HG02852 (cell line): ENCODE measurements at regions not wholly inside any gene's neighbourhood (a gene's known extent, or its start where the extent isn't known, plus 50 kb on each side); places are given as distances from the start of the nearest gene placed in this dataset.

Experiments
- ATAC-seq: cut with Tn5 transposase; IDR thresholded peaks from one replicate; pipeline ENCODE4 v1.9.1; 2021; ENCODE audit warnings: mild to moderate bottlenecking, moderate library complexity; ENCODE audit not compliant: unreplicated experiment

- ATAC-seq = no peak
These were observed 93.4 kb upstream of the BACE2 start for GRCh38 chr21:41074396-41075184.

GRCh38 chr21:41075656-41076055, 92.3 kb upstream of the BACE2 start:
- ATAC-seq = no peak

GRCh38 chr21:41076064-41076463, 91.9 kb upstream of the BACE2 start:
- ATAC-seq = no peak

- no peak for ATAC-seq
These were observed 88.8 kb upstream of the BACE2 start for GRCh38 chr21:41079159-41079558.

- no peak for ATAC-seq
These were observed 87.4 kb upstream of the BACE2 start for GRCh38 chr21:41080485-41081121.

- ATAC-seq = no peak
These were observed 81.4 kb upstream of the BACE2 start for GRCh38 chr21:41086569-41086968.

- ATAC-seq = no peak
These were observed 77.0 kb upstream of the BACE2 start for GRCh38 chr21:41090981-41091380.

GRCh38 chr21:41091616-41092015, 76.3 kb upstream of the BACE2 start:
- ATAC-seq = no peak

- no peak for ATAC-seq
These were observed 75.6 kb upstream of the BACE2 start for GRCh38 chr21:41092312-41092711.

GRCh38 chr21:41095983-41096382, 72.0 kb upstream of the BACE2 start:
- ATAC-seq = no peak

GRCh38 chr21:41098076-41098475, 69.9 kb upstream of the BACE2 start:
- no peak for ATAC-seq

GRCh38 chr21:41098481-41099042, 69.4 kb upstream of the BACE2 start:
- no peak for ATAC-seq

- no peak for ATAC-seq
These were observed 67.0 kb upstream of the BACE2 start for GRCh38 chr21:41100826-41101550.

GRCh38 chr21:41102281-41102680, 65.7 kb upstream of the BACE2 start:
- no peak for ATAC-seq

GRCh38 chr21:41107602-41108001, 60.4 kb upstream of the BACE2 start:
- no peak for ATAC-seq

GRCh38 chr21:41108668-41109585, 59.0 kb upstream of the BACE2 start:
- ATAC-seq = no peak

- ATAC-seq = no peak
These were observed 57.8 kb upstream of the BACE2 start for GRCh38 chr21:41110161-41110560.

- no peak for ATAC-seq
These were observed 57.3 kb upstream of the BACE2 start for GRCh38 chr21:41110664-41111063.

- no peak for ATAC-seq
These were observed 56.3 kb upstream of the BACE2 start for GRCh38 chr21:41111681-41112080.
